ENCODE measurements at regions not wholly inside any gene's neighbourhood (a gene's known extent, or its start where the extent isn't known, plus 50 kb on each side); places are given as distances from the start of the nearest gene placed in this dataset.

DNA sequence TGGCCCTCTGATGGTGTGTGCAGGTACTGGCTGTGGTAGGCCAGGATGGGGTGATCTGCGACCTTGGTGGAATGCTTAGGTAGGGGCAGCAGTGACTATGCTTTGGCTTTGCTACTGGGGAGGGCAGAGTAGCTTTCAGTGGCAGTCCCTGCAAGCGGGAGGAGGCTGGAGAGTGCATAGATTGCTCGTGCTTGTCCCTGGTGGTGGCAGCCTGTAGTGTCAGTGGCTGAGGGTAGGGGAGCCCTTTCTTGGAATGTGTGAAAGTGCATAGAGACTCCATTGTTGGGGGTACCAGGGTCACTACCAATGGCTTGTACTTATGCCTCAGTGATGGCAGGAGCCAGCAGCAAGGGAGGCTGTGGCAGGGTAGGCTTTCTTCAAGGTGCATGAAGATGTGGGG, 582.6 kb downstream of the MRPL39 start:
- DNase-seq: no peak

DNA sequence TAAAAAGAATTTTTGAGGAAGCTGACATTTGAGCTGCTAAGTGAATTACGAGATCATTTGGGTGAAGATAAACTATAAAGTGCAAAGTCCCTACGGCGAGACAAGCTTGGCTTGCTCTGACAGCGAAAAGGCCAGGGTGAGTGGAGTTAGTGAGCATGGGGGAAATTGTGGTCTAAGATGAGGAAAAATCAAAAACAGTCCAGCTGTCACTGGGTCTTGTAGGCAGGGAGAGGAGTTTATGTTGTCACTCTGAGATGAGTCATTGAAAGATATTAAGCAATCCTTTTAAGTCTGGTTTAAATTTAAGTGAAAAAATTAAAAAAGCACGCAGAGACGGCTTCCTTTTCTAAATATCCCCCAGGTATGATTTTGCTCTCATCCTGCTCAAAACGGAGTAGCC, 601.9 kb downstream of the MRPL39 start:
- no peak for DNase-seq

DNA sequence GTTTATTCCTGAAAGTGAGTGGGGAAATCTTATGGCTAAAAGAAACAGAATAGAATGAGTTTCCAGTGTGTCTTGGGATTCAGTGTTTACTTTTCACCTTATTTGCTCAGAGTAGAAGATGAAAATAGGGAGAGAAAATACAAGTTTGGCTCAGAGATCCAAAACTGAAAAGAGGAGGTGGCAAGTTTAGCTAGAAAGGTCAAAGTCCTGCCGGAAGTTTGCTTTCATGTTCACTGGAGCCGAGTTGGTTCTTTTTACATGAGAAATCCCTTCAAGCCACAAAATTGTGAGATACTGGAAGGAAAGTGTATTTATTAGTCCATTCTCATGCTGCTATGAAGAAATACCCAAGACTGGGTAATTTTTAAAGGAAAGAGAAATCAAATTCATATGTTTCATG, 604.6 kb downstream of the MRPL39 start:
- no peak for DNase-seq

DNA sequence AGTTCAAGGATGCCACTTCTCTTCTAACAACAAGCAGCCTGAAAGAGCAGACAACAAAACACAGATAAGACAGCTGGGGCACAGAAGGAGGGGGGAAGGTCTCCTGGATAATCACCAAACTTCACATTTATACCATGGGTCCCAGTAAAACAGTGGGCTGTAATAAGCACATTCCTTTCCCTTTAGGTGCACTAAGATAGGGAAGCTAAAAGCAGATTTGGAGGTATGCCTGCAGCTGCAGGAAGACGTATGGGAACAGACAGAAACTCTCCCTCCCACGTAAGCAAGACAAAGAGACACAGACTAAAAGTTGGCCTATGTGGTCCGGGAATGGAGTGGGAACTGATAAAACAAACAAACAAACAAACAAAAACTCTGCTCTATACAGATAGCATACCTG, 612.1 kb downstream of the MRPL39 start:
- no peak for DNase-seq

DNA sequence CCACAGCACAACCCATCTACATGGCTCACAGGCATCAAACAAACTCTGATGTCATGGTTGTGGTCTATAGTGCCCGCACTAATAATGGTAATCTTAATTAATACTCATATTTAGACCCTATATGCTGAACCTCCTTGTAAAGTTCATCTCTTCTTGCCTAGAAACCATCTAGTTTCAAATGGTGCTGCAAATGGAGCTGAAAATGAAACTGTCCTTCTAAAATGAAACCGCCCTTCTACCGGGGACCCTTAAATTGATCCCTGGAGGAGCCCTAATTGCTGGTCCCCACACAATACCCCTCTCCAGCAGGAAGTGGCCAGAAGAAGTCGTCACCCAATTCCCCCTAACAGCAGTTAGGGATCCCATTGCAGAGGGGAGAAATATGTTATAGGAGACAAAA, 612.6 kb downstream of the MRPL39 start:
- no peak for DNase-seq

DNA sequence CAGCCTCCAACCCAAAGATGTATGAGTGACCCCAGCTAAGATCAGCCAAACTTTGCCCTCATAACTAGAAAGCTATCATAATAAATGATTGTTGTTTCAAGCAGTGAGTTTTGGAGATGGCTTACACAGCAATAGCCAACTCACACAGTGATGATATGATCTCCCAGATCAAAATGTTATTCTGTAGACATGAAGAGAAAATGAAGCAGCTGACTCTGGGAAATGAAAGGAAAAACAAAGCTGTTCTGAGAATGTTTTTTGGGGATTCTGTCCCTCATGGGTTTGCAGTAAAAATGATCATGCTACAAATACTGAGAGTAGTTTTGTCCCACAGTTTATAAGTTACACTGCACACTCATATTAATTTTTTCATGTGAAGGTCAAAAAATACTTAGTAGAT, 617.8 kb downstream of the MRPL39 start:
- no peak for DNase-seq

DNA sequence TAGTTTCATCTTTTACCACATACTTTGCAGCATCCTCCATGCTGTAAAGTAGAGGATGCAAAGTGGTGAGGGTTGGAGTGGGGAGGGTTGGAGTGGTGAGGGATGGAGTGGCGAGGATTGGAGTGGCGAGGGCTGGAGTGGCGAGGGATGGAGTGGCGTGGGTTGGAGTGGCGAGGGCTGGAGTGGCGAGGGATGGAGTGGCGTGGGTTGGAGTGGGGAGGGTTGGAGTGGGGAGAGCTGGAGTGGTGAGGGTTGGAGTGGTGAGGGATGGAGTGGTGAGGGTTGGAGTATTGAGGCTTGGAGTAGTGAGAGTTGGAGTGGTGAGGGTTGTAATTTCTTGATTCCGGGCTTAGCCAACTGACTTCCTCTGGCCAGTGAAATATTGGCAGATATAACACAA, 618.3 kb downstream of the MRPL39 start:
- no peak for DNase-seq

DNA sequence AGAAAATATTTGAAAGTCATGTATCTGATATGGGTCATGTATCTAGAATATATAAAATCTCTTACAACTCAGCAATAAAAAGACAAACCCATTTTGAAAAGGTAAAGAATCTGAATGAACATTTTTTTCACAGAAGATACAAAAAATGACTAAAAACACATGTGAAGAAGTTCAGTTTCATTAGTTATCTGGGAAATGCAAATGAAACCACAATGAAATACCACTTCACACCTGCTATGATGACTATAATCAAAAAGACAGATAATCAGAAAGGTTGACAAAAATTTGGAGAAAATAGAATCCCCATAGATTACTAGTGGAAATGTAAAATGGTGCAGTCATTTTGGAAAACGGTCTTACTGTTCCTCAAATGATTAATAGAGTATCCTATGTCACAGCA, 631.0 kb downstream of the MRPL39 start:
- no peak for DNase-seq

DNA sequence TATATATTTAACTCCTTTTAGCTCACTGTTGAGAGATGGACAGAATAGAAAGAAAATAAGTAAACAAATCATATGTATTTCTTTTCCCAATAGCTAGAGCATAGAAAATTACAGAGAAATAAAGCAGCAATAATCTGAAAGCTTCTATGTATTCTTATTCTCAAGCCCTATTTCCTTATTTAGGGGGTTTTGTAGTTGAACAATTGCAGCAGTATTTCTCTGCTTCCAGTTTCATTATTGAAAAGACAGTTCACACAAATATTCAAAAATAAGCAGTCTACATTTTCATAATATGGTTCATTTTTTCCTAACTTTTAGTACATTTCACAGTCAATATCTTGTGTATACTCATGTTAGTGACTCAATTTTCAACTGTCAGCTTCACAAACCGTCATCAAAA, 638.2 kb downstream of the MRPL39 start:
- DNase-seq: no peak

DNA sequence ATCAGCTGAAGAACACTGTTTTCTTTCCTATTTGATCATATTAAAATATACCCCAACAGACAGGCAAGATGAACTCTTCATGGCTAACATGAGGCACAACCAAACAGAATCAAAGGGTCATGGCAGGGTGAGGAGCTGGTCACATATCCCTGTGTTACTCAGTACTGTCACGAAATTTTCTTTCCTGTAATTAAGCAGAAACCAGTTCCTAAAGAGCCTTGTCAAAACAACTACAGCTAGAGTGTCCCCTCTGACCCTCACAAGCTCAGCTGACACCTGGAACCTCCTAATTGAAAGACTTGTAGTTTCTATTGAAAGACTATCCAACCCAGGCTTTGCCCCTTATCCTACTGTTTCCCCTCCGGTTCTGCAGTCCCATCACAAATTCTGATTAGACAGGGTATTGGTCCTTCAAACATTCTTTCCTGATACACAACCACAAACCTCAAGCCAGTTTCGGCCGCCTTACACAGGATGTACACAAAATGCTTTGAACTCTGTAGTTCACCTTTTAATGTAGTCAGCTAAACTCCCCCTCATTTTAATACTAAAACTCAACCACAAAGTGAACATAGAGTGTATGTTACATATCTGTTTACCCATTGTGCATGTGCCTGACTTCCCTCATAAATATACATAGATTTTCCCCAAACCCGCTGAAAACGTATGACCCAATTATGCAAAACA, 651.9 kb downstream of the MRPL39 start:
- no peak for DNase-seq

DNA sequence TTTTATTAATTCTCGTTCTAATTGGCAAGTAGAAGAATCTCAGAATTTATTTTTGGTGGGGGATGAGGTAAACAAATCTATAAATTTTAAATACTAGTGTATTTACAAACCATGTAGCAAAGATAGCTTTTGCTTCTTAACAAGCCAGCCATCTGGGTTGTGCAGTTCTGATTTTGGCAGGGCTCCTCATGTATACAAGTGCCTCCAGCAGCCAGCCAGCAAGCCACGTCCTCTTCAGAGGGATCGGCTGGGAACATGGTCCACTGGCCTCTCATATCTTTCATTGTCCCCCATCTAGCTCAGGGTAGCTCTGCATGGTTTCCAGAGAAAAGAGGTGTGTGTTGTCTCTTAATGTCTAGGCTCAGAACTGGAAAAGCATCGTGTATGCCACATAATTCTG, 659.1 kb downstream of the MRPL39 start:
- no peak for DNase-seq

DNA sequence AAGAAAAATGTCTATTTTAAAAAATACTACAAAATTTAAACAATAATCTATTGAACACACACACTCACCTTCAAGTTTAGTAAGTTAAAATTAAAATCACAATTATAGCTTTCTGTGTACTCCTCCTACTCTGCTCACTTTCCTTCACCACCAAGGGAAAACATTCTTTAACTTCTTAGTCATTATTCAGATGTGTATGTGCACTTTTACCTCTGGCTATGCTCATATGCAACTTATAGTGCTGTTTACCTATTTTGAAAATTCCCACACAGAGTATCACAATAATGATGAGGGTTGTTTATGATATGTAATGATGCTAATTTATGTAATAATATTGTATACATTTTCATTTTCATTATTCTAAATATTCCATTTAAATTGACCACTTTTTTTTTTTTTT, 661.4 kb downstream of the MRPL39 start:
- DNase-seq: no peak

DNA sequence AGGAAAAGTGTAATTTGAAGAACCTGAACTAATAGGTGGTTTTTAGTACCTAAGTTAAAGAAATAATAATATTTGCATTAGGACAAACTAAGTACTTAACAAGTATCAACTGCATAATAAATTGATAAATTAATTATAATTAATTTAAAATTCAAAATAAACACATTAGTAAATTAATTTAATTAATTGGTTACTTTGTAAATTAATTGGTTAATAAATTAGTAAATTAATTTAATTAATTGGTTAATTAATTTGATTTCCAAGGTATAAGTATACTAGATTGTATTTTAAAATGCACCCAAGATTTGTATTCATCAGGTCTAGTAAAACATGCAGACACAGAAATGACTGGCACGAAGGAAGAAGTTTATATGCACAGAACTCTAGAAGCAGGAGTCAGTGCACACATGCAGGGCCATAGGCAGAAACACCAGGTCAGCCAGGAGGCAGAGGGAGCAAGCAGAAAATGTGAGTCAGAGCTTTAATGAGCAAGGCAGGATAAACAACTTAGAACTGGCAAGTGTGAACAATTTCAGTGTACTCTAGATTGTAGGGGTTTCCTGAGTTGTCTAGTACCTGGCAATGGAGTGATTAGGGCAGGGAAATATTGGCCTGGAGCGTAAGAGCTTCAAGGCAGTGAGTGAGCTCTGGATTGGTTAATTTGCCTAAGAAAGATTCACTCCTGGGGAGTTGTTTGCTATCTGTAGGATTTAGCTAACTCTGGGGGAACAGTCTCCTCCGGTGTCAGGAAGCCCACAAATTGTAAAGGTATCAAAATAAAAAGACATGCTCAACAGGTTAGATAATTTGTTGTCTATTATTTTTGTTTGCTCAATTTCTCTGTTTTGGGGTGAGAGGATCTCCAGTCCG, 665.7 kb downstream of the MRPL39 start:
- DNase-seq: no peak

DNA sequence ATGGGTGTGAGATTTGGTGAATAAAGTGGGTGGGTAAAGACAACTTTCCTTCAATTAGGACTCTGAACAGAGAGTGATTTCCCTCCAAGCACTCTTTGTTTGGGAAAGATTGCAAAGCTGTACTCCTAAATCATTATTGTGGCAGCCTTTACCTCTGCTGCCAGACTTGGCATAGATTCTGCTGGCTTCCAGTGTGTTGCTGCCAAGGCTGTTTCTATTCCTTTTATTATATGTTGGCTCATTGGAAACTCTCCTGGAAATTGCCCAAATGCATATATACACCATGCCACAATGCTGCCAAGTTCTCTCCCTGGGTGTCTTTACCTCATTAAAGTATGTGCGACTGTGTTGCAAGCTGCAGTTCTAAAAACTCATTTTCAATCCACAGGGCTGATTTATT, 668.0 kb downstream of the MRPL39 start:
- no peak for DNase-seq

DNA sequence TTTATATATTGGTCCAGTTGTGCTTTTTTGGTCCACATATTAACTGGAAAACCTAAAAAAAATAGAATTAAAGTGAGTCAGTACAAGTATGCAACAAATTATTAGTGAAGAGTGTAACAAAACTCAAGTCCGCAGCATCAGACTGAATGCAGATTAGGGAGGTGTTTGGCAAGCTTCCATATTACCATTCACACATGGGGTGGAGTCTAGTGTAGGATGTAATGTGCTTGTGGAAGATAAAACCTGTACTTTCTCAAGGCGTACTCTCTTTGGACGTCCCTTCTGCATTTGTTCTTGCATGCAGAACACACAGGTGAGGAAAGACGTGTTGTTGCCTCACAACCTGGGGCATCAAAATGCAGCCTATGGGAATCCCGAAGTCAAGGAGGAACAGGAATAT, 668.7 kb downstream of the MRPL39 start:
- no peak for DNase-seq

DNA sequence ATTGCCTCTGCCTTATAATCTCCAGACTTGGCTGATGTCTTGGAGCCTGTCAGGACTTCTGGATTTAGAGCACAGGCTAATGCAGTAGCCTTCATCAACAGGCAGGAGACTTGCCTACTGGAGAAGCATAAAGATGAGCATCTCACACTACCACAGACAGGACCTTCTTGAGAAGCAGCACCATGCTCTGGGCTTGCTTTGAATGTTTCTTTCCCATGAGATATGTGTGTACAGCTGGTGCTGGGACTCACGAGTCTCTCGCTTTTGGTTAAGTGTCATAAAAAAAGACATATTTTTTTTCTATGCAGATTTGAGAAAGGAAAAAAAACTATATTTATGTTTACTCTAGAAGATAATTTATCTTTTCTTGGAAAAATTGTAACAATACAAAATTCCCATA, 671.3 kb downstream of the MRPL39 start:
- DNase-seq: no peak

DNA sequence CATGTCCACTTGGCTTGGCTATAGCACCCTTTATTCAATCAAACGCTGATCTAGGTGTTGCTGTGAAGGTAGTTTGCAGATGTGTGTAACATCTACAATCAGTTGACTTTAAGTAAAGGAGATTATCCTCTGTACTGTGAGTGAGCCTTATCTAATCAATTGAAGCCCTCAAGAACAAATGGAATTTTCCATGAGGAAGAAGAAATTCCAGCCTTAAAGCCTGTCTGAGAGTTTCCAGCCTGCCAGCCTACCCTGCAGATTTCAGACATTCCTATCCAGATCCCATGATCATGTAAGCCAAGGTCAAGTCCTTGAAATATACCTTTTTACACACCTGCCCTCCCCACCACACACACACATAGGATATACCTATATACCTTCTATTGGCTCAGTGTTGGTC, 696.7 kb downstream of the MRPL39 start:
- no peak for DNase-seq

DNA sequence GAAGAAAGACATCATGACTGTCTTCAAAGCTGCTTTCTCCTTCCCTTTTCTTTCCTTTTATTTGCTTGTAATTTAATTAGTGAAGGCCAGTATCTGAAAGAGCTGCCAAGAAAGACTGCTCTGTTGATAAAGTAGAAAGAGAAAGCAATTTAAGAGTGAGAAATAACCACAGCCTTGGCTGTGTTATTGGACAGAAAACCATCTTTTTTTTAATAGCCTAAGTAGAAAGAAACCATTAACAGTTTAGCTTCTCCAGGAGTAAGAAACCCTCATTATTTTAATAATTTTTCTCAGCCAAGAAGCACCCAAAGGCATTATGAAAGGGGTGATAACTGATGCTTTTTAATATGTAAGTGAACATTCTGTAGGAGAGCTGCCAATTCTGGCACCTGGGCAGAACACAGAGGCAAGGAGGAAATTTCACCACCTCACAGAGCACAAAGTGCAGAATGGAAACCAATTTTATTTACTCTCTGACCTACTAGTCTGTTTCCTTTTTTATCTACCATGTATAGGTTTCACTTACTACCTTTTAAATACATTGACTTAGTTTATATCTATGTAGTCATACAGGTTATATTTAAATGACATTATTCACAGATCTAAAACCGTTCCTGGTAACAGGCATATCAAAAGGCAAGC, 703.2 kb downstream of the MRPL39 start:
- no peak for DNase-seq

DNA sequence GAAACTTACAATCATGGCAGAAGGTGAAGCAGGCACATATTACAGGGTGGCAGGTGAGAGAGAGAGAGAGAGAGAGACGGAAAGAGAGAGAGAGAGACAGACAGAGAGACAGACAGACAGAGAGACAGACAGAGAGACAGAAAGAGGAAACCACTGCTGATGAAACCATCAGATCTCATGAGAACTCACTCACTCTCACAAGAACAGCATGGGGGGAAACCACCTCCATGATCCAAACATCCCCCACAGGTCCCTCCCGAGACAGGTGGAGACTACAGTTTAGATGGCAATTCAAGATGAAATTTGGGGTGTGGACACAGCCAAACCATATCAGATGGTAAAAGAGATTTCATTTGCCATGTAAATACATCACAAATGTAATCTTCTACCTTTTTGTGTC, 708.1 kb downstream of the MRPL39 start:
- DNase-seq: no peak

DNA sequence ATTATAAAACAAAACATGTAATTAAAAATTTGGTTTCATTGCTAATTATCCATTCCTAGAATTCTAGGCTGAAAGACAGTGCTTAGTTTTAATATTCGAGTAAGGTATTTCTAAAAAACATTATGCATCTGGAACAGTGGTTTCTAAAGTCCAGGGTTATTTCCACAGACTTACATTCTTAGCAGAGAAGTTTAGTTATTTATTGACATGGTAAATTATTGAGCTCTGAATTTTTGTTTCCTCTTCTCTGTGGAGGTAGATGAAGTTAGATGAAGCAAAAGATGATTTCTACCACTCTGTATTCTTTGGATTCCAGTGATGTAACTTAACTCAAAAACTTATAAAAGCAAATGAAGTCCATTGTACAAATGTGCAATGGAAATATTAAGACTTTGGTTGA, 709.4 kb downstream of the MRPL39 start:
- DNase-seq: no peak

DNA sequence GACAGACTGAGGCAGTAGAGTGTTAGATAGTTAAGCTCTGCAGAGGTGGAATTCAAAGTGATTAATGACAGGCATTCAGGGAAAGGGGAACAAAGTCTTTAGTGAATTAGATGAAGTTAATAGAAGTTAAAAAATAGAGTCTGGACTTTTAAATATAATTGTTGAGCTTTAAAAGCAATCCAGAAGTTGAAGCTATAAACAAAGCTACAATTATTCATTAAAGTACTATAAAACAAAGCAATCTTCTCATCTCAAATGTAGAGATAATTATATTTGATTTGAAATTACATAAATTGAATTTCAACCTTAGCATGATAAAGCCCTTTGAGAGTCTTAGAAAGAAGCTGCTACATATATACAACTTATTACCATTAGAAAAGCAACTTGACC, 710.6 kb downstream of the MRPL39 start:
- DNase-seq: no peak

DNA sequence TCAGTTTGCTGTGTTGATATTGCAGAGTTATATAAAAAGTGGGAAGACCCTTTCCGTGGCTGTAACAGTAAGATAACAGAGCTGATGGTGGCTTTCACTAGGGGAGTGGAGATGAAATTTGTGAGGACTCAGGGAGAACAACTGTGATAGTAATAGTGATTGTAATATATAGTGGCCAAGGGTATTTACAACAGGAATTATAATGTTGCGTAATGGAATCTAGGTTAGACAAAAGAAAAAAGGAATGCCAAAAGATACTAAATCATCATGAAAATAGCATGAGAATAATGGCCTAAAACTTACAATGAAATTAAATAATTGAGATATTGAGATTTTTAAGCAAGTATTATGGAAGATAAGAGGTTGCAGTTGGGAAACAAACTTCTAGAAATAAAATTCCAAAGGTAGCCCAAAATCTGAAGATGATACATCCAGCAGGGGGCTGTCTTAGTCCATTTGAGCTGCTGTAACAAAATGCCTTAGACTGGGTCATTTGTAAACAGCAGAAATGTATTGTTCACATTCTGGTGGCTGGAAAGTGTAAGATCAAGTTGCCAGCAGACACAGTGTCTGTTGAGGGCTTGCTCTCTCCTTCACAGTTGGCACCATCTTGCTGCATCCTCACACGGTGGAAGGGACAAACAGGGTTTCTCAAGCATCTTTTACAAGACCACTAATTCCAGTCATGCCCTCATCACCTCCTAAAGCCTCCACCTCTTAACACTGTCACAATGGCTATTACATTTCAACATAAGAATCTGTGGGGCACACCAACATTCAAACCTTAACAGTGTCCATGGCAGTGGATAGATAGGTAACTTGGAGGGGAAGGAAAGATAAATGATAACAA, 711.2 kb downstream of the MRPL39 start:
- DNase-seq: no peak

Data from renal pelvis (tissue), 1 donor.